ENCODE measurements at regions not wholly inside any gene's neighbourhood (a gene's known extent, or its start where the extent isn't known, plus 50 kb on each side); places are given as distances from the start of the nearest gene placed in this dataset.

- no peak for TF ChIP-seq CTCF (IDR thresholded peaks at IDR 0.05)
- TF ChIP-seq POLR2A (IDR thresholded peaks at IDR 0.05), result no peak
These were observed 82.1 kb upstream of the SLC7A1 start for GRCh38 chr13:29677627-29678026.

Data from lower leg skin (tissue), 3 donors.